HL-60 (cell line): ENCODE measurements at regions not wholly inside any gene's neighbourhood (a gene's known extent, or its start where the extent isn't known, plus 50 kb on each side); places are given as distances from the start of the nearest gene placed in this dataset.

Experiments
- DNase-seq, 2 experiments: peaks; one replicate each; pipeline ENCODE4 v3.0.0-alpha.2; 2010 to 2020; ENCODE audit warnings: low read depth in 1 of 2, low spot score in 1 of 2
- H3K27ac ChIP-seq: fragments of 250-450 bp; sonication (Bioruptor Pico); replicated peaks from 2 replicates; pipeline ENCODE4 v1.5.1; 2020; ENCODE audit warnings: mild to moderate bottlenecking, moderate library complexity
- H3K27me3 ChIP-seq: fragments of 250-450 bp; sonication (Bioruptor Pico); 2 replicates; pipeline ENCODE4 v1.5.1; 2021; ENCODE audit warnings: mild to moderate bottlenecking, moderate library complexity; ENCODE audit not compliant: insufficient read depth, poor library complexity, severe bottlenecking
- H3K4me3 ChIP-seq: replicated peaks from 2 replicates; pipeline ENCODE4 v1.5.1; 2011; ENCODE audit warnings: mild to moderate bottlenecking, control low read depth, low read length; ENCODE audit not compliant: insufficient read depth
- GABPA ChIP-seq: IDR thresholded peaks from 2 replicates; pipeline ENCODE4 v1.6.1; 2012; ENCODE audit warnings: low read depth
- POLR2AphosphoS5 ChIP-seq: IDR thresholded peaks from 2 replicates; pipeline ENCODE4 v1.6.1; 2012; ENCODE audit warnings: low read depth
- SPI1 ChIP-seq: IDR thresholded peaks from 2 replicates; pipeline ENCODE4 v1.6.1; 2012; ENCODE audit warnings: low read depth, mild to moderate bottlenecking, borderline replicate concordance
- TF ChIP-seq, protein P1 (sequence below): IDR thresholded peaks from 2 replicates; pipeline ENCODE4 v1.6.1; 2012; ENCODE audit warnings: low read depth; ENCODE audit not compliant: insufficient replicate concordance
- TF ChIP-seq, protein P2 (sequence below): IDR thresholded peaks from one replicate; pipeline ENCODE4 v1.5.1; 2011; ENCODE audit warnings: low read length, control low read depth, inconsistent platforms; ENCODE audit not compliant: insufficient read depth

DNA sequence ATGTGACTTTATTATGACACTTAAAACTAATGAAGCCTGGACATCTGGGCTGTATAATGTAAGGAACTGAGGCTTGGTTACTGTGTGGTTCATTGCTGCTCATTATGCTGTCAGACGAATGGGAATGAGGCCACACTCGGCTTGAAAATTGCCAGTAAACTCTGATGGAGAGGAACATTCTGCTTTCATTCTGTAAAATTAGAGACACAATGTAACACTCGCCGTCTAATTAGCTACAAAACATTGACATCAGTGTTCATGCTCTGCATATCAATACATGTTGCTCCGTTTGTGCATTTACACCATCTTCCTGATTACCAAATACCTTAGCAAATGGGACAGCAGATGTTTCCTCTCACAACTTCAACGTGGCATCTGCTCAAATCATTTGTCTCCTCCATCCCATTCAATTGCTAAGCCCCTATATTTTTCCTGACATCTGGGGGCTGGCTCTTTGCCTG, 133.0 kb downstream of the SLC28A3 start:
- Histone ChIP-seq H3K27me3 (no peaks in the 10 kb centered on the region), H3K27ac (no peak overlapping the region), H3K4me3 (no peak overlapping the region)
- no peak for TF ChIP-seq GABPA
- TF ChIP-seq, protein P1, sequence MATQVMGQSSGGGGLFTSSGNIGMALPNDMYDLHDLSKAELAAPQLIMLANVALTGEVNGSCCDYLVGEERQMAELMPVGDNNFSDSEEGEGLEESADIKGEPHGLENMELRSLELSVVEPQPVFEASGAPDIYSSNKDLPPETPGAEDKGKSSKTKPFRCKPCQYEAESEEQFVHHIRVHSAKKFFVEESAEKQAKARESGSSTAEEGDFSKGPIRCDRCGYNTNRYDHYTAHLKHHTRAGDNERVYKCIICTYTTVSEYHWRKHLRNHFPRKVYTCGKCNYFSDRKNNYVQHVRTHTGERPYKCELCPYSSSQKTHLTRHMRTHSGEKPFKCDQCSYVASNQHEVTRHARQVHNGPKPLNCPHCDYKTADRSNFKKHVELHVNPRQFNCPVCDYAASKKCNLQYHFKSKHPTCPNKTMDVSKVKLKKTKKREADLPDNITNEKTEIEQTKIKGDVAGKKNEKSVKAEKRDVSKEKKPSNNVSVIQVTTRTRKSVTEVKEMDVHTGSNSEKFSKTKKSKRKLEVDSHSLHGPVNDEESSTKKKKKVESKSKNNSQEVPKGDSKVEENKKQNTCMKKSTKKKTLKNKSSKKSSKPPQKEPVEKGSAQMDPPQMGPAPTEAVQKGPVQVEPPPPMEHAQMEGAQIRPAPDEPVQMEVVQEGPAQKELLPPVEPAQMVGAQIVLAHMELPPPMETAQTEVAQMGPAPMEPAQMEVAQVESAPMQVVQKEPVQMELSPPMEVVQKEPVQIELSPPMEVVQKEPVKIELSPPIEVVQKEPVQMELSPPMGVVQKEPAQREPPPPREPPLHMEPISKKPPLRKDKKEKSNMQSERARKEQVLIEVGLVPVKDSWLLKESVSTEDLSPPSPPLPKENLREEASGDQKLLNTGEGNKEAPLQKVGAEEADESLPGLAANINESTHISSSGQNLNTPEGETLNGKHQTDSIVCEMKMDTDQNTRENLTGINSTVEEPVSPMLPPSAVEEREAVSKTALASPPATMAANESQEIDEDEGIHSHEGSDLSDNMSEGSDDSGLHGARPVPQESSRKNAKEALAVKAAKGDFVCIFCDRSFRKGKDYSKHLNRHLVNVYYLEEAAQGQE: no peak
- TF ChIP-seq SPI1: no peak
- TF ChIP-seq, protein P2, sequence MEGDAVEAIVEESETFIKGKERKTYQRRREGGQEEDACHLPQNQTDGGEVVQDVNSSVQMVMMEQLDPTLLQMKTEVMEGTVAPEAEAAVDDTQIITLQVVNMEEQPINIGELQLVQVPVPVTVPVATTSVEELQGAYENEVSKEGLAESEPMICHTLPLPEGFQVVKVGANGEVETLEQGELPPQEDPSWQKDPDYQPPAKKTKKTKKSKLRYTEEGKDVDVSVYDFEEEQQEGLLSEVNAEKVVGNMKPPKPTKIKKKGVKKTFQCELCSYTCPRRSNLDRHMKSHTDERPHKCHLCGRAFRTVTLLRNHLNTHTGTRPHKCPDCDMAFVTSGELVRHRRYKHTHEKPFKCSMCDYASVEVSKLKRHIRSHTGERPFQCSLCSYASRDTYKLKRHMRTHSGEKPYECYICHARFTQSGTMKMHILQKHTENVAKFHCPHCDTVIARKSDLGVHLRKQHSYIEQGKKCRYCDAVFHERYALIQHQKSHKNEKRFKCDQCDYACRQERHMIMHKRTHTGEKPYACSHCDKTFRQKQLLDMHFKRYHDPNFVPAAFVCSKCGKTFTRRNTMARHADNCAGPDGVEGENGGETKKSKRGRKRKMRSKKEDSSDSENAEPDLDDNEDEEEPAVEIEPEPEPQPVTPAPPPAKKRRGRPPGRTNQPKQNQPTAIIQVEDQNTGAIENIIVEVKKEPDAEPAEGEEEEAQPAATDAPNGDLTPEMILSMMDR: no peak
- no peak for TF ChIP-seq POLR2AphosphoS5
- DNase-seq: peak in 1 of 2 experiments; percentile 27

DNA sequence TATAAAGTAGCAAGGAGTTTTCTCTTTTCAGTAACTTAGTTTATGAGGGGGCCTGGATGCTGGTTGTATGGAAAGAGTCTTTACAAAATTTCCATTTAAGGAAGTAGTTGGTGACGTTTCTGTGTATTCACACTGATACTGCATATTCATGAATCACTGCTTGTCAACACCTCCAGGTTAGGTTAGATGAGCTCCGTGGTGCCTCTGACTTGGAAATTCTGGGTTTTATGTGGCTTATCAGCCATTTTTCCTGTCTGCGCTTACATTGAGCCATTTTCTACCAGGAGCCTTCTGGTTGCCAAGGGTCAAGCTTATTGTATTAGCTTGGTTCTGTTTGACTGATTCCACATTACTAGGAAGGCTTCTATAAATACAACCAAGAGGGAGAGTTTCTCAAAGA, 128.3 kb downstream of the SLC28A3 start:
- Histone ChIP-seq H3K27me3 (no peaks in the 10 kb centered on the region), H3K4me3 (no peak overlapping the region), H3K27ac (no peak overlapping the region)
- TF ChIP-seq GABPA (no peak), POLR2AphosphoS5 (no peak), SPI1 (no peak)
- TF ChIP-seq, protein P2: no peak
- TF ChIP-seq, protein P1: no peak
- no peak for DNase-seq

DNA sequence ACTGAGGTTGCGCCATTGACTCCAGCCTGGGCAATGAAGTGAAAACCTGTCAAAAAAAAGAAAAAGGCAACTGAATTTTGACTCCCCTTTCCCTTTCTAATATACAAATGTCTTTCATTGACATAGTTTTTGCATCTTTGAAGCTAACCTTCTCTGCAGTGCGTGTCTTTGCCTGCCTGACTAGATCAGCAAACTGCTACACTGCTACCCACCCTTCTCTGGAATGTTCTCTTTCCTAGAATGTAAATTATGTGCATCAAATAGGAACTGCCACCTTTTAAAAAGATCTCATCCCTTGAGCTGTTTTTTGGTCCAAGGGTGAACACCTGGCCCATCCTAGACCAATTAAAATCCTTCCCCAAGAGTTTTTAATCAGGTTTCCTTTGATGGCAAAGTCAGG, 127.6 kb downstream of the SLC28A3 start:
- TF ChIP-seq GABPA: no peak
- Histone ChIP-seq H3K4me3 (no peak overlapping the region), H3K27me3 (no peaks in the 10 kb centered on the region), H3K27ac (no peak overlapping the region)
- no peak for DNase-seq

DNA sequence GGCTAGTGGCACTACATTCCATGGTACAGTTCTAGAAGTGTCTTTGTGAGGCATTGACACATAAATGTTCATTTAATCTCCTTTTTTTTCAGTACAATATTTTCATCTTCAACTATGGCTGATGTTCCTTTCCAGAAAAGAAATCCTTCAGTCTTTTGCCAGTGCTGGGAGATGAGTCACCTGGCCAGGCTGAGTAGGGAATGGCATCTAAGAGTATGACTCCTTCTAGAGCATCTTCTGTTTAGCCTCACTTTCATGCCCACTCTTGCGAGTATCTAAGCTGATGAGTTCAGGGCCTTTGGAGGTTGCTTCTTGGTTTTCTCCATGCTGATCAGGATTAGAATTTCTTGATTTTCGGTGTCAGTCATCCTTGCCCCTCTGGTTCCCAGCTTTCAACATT, 124.4 kb downstream of the SLC28A3 start:
- TF ChIP-seq, protein P1: no peak
- TF ChIP-seq SPI1 (no peak), GABPA (no peak), POLR2AphosphoS5 (no peak)
- TF ChIP-seq, protein P2: no peak
- H3K4me3 ChIP-seq: no peak overlapping the region
- H3K27me3 ChIP-seq: no peaks in the 10 kb centered on the region
- H3K27ac ChIP-seq: no peak overlapping the region
- no peak for DNase-seq
